Loucy (cell line): ENCODE measurements at regions not wholly inside any gene's neighbourhood (a gene's known extent, or its start where the extent isn't known, plus 50 kb on each side); places are given as distances from the start of the nearest gene placed in this dataset.

Source experiments
- CTCF ChIP-seq: fragments of 200-600 bp; sonication (generic); conservative IDR thresholded peaks from 2 replicates; pipeline ENCODE4 v1.5.1; 2014; ENCODE audit warnings: mild to moderate bottlenecking, antibody characterized with exemption, low read length
- EZH2phosphoT487 ChIP-seq: fragments of 200-600 bp; IDR thresholded peaks from 2 replicates; pipeline ENCODE4 v1.6.1; 2018; ENCODE audit warnings: antibody characterized with exemption, mild to moderate bottlenecking, moderate library complexity, borderline replicate concordance

DNA sequence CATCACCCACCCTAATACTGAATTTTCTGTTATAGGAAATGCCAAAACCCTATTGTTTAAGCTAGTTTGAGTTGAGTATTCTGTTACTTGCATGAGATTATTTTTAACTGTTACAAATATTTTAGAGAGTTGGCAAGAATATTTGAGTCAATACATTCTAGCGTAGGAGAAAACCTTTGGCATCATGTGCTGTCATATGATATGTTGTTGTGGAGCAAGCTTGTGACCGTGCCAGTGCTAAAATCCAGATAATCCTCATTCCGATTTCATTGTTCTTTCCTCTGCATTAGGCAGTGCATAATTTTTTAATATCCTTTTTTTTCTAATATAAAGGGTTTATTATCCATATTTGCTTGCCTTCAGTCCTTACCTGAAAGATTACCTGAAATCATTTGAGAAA is 168.0 kb upstream of the GMNC start:
- TF ChIP-seq CTCF (no peak), EZH2phosphoT487 (no peak)
